Kidney epithelial cell (primary cell): ENCODE measurements at regions not wholly inside any gene's neighbourhood (a gene's known extent, or its start where the extent isn't known, plus 50 kb on each side); places are given as distances from the start of the nearest gene placed in this dataset.

Experiments
- DNase-seq: peaks from one replicate; pipeline ENCODE4 v3.0.0-alpha.2; 2010; ENCODE audit warnings: low read depth
- H3K27me3 ChIP-seq: 2 replicates; pipeline ENCODE4 v1.6.0; 2011; ENCODE audit warnings: low read length; ENCODE audit not compliant: control insufficient read depth, insufficient read depth
- H3K36me3 ChIP-seq: 2 replicates; pipeline ENCODE4 v1.5.1; 2011; ENCODE audit warnings: low read length; ENCODE audit not compliant: control insufficient read depth, insufficient read depth
- H3K4me3 ChIP-seq: 2 replicates; pipeline ENCODE4 v1.5.1; 2011; ENCODE audit warnings: low read depth, mild to moderate bottlenecking, control low read depth, low read length
- TF ChIP-seq, protein P1 (sequence below): IDR thresholded peaks from 2 replicates; pipeline ENCODE4 v1.5.1; 2011; ENCODE audit warnings: mild to moderate bottlenecking, moderate library complexity, low read length, control low read depth, inconsistent platforms; ENCODE audit not compliant: insufficient read depth, poor library complexity, severe bottlenecking

DNA sequence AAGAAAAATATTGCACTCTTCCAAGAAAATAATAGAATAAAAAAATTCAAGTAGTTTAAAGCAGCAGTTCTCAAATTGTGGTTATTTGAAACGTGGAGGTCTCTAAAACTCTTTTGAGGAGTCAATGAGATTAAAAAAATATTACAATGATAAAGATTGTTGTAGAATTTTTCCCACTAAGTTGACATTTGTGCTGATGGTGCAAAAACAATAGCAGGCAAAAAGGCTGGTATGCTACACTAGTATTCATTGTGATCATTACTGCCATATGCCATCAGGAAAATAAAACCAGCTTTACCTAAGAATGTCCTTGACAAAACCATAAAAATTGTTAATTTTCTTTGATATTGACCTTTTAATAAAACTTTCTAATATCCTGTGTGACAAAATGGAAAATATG lies 505.2 kb upstream of the ANO5 start:
- DNase-seq: no peak
- TF ChIP-seq, protein P1, sequence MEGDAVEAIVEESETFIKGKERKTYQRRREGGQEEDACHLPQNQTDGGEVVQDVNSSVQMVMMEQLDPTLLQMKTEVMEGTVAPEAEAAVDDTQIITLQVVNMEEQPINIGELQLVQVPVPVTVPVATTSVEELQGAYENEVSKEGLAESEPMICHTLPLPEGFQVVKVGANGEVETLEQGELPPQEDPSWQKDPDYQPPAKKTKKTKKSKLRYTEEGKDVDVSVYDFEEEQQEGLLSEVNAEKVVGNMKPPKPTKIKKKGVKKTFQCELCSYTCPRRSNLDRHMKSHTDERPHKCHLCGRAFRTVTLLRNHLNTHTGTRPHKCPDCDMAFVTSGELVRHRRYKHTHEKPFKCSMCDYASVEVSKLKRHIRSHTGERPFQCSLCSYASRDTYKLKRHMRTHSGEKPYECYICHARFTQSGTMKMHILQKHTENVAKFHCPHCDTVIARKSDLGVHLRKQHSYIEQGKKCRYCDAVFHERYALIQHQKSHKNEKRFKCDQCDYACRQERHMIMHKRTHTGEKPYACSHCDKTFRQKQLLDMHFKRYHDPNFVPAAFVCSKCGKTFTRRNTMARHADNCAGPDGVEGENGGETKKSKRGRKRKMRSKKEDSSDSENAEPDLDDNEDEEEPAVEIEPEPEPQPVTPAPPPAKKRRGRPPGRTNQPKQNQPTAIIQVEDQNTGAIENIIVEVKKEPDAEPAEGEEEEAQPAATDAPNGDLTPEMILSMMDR: no peak
- H3K27me3 ChIP-seq: no peaks in the 10 kb centered on the region

GRCh38 chr11:21704539-21704938 lies 488.3 kb upstream of the ANO5 start:
- no peak for DNase-seq
- Histone ChIP-seq H3K4me3 (no peak overlapping the region), H3K27me3 (no peaks in the 10 kb centered on the region), H3K36me3 (no peaks in the 10 kb centered on the region)
- TF ChIP-seq, protein P1: no peak

More for the DNA sequence above, 505.2 kb upstream of the ANO5 start:
- Histone ChIP-seq H3K36me3 (no peaks in the 10 kb centered on the region), H3K4me3 (no peak overlapping the region)

GRCh38 chr11:21707116-21707739 lies 485.7 kb upstream of the ANO5 start:
- TF ChIP-seq, protein P1: no peak
- no peak for DNase-seq
- Histone ChIP-seq H3K36me3 (no peaks in the 10 kb centered on the region), H3K27me3 (no peaks in the 10 kb centered on the region), H3K4me3 (no peak overlapping the region)

GRCh38 chr11:21710809-21711208 lies 482.1 kb upstream of the ANO5 start:
- no peaks in the 10 kb centered on the region for H3K27me3 ChIP-seq
- no peaks in the 10 kb centered on the region for H3K36me3 ChIP-seq
- DNase-seq: no peak
- TF ChIP-seq, protein P1: no peak
- no peak overlapping the region for H3K4me3 ChIP-seq

- no peak for DNase-seq
- TF ChIP-seq, protein P1: no peak
- Histone ChIP-seq H3K36me3 (no peaks in the 10 kb centered on the region), H3K4me3 (no peak overlapping the region), H3K27me3 (no peaks in the 10 kb centered on the region)
These were observed 481.5 kb upstream of the ANO5 start for GRCh38 chr11:21711341-21711740.

GRCh38 chr11:21723678-21724077 lies 469.2 kb upstream of the ANO5 start:
- no peaks in the 10 kb centered on the region for H3K27me3 ChIP-seq
- DNase-seq: no peak
- TF ChIP-seq, protein P1: no peak

More at GRCh38 chr11:21723678-21724077, 469.2 kb upstream of the ANO5 start:
- no peaks in the 10 kb centered on the region for H3K36me3 ChIP-seq
- H3K4me3 ChIP-seq: no peak overlapping the region
